Pulmonary artery endothelial cell (primary cell): ENCODE measurements at regions not wholly inside any gene's neighbourhood (a gene's known extent, or its start where the extent isn't known, plus 50 kb on each side); places are given as distances from the start of the nearest gene placed in this dataset.

Experiments
- DNase-seq: peaks from one replicate; pipeline ENCODE4 v3.0.0-alpha.2; 2011; ENCODE audit warnings: low read depth, low spot score

DNA sequence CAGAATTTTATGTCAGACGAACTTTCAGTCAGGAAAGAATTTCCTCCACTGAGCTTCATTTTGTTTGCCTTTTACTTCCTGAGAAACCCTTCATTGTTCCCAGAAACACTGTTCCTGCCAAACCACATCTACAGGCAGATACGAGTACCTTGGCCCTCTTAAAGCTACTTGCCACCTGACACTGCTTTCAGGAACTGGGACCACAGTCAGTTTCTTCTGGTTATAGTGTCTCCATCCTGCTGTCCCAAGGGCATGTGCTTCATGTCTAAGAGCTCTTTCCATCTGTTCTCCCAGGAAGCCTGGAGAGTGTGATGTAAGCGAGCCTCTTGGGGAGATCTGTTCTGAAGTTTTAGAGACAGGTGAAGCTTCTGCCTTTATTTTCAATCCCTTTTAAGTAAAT lies 161.7 kb upstream of the PLEKHA5 start:
- DNase-seq: no peak

DNA sequence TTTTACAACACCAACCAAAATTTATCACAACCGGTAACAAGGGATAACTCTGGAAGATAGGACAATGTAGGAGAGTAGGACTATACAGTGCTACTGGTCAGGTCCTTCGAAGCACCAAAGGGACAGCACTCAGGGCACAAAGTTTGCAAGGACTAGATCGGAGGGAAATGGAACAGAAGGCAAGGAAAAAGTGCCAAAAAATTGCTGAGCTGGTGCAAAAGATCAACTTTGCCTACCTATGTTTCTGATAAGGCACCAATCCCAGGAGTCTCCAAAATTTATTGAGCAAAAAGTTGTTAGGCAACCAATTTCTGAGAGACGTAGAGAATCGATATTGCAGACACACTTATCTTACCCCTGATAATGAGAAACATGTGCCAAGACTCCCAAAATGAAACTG lies 160.0 kb upstream of the PLEKHA5 start:
- DNase-seq: no peak

DNA sequence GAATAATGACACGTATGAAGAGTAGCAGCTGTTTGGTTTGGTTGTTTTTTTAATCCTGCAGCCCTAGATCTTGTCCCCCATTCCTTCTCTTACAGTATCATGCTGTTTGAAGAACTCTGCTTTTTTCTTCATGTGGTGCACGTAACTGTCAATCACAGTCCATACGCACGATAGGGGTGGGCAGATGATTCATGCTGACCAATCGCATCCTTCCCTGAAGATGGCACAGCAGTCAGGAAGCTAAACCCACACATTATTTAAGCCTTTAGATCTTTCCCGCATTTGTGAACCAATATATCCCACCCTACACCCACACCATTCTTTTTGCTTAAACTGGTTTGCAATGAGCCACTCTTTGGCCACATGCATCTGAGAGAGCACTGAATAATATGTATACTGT lies 158.9 kb upstream of the PLEKHA5 start:
- DNase-seq: no peak

DNA sequence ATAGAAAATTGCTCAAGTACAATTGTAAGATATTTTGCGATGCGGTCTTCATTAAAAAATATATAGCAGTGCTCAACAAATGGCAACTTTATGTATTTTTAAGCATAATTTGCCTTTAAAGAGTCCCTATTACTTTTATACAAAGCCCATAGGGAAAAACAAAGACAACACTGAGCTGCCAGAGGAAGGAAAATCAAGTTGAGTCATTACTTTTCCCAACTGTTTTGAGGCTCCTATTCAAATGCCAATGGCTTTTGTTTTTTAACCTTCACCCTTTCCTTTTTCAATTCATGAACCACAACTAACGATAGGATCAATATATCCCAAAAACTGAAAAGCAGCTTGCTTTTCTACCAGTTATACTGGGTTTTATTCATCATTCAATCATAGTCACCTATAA lies 157.6 kb upstream of the PLEKHA5 start:
- no peak for DNase-seq

DNA sequence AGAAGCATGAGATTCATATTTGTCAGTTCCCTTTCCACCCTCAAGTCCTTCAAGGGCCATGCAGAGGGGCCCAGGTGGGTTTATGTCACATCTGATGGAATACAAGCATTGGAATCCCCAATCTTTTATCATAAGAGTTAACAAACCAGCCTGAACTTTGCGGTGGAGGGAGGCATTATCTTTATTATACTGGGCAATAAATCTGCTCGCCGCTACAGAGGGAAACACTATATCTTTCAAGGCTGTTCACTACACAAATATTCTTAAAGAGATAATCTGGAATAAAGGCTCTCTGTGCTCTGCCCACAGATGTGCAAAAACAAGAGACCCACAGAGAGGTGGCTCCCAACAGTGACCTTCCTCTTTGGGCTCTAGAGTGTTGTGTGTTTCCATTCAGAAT lies 153.6 kb upstream of the PLEKHA5 start:
- DNase-seq: no peak

DNA sequence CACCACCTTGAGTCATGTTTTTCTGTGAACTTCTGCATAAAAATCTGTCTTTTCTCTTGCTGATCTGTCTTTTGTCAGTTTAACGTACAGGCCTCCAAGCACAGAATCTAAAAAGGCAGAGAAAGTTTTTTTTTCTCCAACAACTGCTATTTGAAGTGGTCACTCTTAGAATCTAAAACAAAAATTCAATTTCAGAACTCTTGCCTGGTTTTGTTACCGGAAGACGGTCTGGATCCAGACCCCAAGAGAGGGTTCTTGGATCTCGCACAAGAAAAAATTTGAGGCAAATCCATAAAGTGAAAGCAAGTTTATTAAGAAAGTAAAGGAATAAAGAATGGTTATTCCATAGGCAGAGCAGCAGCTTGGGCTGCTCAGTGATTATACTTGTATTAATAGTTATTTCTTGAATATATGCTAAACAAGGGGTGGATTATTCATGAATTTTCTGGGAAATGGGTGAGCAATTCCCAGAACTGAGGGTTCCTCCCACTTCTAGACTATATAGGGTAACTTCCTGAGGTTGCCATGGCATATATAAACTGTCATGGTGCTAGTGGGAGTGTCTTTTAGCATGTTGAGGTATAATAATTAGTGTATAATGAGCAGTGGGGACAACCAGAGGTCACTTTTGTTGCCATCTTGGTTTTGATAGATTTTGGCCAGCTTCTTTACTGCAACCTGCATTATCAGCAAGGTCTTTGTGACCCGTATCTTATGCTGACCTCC lies 150.0 kb upstream of the PLEKHA5 start:
- DNase-seq: no peak

DNA sequence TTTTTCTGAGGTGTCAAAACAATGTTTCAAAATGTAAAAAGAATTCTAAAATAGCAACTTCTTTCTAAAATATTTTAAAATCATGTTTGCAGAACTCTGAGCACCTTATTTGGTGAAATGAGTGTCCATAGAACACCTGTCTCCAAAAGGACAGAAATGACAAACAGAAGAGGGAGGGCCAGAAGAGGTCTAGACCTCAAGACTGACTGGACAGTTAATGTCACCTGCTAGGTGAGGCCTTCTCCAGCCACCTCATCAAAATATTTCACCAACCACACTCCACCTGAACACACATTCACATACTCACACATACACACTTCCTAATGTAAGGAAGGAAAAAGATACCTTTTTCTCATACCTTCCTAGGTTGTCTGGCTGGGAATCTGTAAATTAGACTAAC lies 147.8 kb upstream of the PLEKHA5 start:
- DNase-seq: no peak

DNA sequence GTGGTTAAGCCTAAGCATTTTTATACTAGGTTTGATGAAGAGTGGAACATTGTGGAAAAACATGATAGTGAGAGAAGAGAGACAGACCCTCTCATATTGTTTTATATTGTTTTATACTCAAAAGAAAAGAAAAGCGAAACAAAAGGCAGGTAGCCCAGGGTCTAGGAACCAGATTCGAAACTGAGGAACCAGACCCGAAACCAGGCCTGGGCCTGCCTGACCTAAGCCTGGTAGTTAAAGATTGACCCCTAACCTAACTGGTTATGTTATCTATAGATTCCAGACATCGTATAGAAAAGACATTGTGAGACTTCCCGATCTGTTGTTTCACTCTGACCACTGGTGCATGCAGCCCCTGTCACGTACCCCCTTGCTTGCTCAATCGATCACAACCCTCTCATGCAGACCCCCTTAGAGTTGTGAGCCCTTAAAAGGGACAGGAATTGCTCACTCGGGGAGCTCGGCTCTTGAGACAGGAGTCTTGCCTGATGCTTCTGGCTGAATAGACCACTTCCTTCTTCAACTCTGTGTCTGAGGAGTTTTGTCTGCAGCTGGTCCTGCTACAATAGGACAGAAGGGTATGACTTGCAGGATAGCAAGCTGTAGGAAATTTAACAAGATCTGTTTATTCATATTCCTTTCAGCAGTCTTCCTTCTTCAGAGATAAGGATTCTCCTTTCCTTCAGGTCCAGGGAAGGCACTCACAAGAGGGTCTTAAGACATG lies 147.1 kb upstream of the PLEKHA5 start:
- no peak for DNase-seq

DNA sequence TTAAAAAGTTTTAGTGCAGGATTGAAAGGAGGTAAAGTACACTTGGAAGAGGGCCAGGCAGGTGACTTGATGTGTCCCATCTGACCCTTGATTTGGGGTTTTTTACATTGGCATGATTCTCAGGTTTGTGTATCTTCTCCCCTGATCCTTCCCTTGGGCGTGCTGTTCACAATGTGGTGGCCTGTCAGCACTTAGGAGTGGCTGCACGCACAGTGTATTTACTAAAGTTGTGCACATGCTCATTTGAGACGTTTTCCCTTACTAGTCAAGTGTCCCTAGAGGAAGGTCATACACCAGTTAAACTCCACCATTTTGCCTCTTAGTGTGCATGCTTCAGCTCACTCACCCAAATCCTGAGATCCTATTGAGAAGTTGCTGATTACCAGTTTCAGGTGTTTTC lies 145.7 kb upstream of the PLEKHA5 start:
- DNase-seq: no peak

DNA sequence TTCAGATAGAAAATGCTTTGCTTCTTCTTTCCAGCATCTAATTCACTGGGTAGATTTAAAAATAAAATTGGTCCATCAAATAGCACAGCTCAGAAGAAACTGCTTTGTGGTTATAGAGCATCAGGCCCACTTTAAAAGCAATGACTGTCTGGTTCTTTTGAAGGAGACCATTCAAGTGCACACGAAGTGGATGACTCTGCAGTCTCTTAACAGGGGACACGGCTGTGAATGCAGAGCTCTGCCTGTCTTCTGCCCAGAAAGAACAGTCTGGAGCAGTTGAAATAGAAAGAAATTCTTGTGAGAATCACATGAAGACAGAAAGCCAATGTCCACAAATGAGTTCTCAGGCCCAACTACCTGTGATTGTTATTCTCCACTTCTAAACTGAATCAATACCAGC lies 138.7 kb upstream of the PLEKHA5 start:
- no peak for DNase-seq

DNA sequence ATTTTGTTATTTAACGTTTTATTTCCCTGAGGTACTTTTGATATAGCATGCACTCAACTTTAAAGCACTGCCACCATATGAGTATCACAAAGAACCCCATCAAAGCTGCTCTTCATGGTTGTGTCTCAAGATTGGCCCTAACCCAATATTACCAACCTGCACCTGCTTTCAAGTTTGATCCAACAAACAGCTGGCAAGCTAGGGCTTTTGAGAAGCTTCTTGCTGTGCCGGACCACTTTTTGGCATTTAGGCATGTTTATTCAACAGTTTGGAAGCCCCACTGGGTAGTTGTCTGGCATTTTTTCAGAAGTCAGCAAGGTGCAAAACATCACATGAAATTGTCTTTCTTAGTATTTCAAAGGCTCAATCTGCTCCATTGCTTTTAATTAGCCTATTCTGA lies 137.2 kb upstream of the PLEKHA5 start:
- no peak for DNase-seq

DNA sequence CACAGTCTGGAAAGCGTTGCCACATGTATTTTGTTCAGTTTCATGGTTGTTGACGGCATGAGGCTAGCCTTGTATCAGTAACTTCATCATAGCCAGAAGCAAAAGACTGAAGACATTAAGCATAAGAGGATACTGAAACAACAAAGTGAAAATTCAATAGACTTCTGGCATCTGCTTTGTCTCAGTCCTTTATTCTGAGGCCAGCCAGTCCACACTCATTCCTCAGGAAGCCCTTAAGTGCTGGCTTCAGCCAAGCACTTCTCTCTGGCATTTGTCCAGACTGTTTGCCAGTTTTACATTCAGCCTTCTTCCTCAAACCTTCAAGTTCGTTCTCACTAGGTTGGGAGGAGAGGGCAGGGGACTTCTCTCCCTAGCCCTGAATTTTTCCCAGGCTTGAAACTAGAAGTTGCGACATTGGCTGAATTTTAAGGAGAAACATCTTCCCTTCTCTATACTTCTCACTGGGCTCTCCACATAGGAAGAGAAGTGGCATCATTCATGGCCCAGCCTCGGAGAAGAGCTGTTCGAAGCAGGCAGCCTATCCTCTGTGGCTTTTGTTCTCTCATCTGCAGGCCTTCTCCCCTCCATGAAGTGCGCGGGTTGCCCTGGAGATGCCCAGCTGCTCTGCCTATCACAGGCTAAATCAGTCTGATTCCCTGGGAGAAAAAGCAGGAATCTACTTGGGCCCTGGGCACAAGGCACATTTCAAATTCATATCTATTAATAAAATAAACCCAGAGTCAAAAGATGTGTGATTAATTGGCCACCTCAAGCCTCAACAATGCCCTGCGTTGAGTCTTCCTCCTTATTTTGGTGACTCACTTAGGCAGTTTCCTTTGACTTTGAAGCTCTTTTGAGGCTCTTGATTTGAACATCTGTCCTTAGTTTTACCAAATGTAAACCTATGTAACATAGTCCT lies 130.9 kb upstream of the PLEKHA5 start:
- DNase-seq: peak; percentile 17

DNA sequence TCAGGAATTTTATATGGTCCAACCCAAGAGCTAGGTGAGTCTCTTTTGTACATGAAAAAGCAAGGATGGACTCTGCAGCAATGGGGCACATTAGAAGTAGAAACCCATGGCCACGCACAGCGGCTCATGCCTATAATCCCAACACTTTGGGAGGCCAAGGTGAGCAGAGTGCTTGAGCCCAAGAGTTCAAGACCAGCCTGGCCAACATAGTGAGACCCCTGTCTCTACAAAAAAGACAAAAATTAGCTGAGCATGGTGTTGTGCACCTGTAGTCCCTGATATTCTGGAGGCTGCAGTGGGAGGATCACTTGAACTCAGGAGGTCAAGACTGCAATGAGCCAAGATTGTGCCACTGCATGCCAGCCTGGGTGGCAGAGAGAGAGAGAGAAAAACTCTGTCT lies 128.7 kb upstream of the PLEKHA5 start:
- DNase-seq: no peak

DNA sequence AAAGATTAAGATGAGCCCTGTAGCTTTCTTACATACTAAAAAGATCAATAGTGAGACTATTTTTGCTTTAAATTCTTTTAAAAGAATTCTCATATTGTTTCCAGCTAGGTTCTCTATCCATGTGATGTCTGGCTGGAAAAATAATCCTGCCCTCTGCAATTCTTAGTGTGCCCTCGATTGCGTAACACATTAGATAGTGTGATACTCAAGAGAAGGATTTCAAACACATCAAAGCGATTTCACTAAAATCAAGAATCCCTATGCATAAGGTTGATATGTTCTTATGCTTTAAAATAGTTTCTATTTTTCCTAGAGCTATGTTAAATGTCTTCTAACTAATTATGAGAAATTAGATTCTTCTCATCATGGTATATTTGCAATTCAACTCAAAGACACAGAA lies 127.3 kb upstream of the PLEKHA5 start:
- DNase-seq: no peak

DNA sequence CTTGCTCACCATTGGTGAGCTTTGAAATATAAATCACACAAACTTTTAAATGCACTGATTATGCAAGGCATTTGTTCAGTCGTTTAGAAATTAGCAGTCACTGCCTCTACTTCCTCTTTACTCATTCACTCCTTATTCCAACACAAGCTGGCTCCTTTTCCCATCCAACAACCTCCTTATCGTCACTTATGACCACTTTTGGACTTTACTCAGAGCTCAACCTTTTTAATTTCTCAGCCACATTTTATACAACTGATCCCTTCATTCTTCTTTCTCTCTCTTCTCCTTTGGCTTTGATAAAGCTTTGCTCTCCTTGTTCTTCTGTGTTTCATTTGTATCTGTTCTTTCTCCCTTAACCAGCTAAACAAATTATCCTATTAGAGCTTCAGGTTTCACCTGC lies 126.4 kb upstream of the PLEKHA5 start:
- DNase-seq: no peak

DNA sequence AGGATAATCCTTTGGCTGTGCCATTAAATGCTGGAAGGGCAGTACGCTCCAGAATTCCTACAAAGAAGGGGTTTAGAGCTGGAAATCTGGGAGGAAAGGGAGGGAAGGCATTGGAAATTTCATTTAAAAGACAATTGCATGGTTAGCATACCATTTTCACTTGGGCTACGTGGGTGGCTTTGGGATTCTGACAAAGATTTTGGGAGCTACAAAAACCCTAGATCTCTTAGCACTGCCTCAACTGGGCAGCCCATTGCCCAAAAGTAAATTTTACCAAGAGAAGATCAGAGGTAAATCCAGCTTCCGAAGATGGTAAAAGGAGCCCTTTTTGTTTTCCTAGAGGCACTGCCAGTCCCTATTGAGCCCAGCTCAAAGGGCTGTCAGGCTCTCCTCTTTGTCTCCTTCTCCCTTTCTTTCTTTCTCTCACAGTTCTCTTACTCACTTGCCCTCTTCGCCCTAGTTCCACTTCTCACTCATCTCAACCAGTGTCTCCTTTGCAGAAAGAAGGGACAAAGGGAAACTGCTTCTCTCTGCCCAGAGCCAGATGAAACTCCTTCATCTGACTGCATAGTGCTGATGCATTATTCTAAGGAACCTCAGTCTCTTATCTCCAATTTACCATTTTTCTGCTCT lies 125.4 kb upstream of the PLEKHA5 start:
- no peak for DNase-seq

DNA sequence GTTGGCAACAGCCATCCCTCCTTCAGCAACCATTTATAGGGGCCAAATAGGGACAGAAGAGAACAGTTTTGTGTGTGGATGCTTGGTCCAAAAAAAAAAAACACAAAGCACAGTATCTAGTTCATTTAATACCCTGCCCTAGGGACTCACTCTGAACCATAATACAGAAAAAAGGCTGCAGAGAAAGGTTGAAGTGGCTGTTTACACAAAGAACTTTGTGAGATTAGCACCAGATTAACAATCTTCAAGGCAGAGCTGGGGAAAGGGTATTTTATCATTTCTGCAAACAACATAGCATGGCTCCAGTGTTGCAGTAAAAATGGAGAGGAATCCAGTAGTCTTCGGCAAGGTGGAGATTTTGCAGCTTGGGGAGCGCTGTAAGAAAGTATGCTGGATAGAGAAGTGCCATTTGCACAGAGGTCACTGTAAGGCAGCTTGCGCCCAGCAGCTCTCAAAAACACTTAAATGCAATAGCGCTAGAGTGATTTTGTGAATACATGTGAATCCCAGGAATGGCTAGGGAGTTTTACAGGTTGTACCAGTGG lies 124.2 kb upstream of the PLEKHA5 start:
- no peak for DNase-seq

DNA sequence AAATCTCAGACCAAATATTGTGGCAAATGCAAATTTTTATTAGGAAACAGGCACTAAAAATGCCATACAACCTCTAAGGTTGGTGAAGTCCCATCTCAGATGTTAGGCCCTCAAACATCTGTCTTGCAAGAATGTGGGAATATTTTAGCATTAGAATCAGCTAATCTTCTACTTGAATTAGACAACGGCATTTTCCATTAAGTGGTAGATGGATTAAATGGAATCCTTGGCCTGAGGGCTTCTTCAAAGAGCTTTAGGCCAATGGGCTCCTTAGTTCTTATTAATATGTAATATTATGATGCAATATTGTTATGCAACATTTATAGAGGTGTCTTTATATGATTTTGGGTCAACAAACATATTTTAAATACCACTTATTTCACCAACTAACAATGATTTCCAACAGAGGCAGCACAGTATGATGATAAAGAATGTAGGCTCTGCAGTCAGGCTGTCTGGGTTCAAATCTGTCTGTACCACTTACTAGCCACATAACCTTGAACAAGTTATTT lies 122.9 kb upstream of the PLEKHA5 start:
- no peak for DNase-seq

DNA sequence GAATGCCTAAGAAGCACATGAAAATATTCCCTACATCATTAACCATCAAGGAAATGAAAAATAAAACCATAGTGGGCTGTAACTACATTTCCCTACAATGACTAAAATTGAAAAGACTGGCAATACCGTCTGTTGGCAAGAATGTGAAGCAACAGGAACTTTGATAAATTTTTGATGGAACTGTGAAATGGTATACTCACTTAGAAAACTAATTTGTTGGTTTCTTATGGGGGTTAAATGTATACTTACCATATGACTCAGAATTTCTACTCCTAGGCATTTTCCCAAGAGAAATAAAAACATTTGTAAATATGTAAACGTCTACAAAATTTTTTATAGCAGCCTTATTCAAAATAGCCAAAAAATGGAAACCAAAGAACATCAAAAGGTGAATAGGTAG lies 121.4 kb upstream of the PLEKHA5 start:
- DNase-seq: no peak

DNA sequence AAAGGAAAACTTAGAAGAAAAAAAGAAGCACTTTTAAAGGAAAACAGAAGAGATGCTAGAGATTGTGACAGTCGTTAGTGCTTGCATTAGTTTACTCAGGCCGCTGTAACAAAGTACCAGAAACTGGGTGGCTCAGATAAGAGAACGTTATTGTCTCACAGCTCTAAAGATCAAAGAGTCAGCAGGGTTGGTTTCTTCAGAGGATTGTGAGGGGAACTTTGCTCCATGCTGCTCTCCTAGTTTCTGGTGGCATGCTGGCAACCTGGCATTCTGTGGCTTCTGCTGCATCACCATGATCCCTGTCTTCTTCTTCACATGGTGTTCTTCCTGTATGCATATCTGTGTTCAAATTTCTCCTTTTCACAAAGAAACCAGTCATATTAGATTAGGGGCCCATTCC lies 119.4 kb upstream of the PLEKHA5 start:
- DNase-seq: no peak

DNA sequence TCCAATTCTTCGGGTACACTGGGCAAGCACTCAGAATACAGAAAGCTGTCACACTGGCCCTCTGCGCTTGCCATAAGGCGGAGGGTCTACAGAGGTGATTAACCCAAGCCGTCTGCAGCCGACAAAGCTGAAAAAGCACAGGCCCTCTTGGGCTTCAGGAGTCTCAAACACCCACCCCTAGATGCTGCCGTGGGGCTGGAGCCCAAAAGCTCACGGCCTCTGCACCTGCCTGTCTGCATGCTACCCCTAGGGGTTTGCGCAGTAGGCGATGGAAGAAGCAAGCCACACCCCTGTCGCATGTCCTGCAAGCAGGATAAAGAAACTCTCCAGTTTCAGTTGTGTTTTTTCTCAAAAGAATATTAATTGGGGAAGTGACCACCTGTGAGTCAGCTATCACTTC lies 118.8 kb upstream of the PLEKHA5 start:
- no peak for DNase-seq
